PC-9 (cell line): ENCODE measurements at regions not wholly inside any gene's neighbourhood (a gene's known extent, or its start where the extent isn't known, plus 50 kb on each side); places are given as distances from the start of the nearest gene placed in this dataset.

Experiments
- BruUV-seq: library from RNA; stranded (reverse); fragments of 400-500 nt; replicated peaks from 2 replicates; lab custom pipeline; 2021; lab: Mats Ljungman, UMichigan
- CTCF ChIA-PET: fragments of 300-600 bp; sonication (Branson Sonifier 250); formaldehyde crosslinking; loops from one replicate; lab custom pipeline; 2022; ENCODE audit warnings: antibody characterized with exemption; lab: Charles Lee
- POLR2A ChIA-PET: fragments of 300-600 bp; sonication (Branson Sonifier 250); formaldehyde crosslinking; loops from one replicate; lab custom pipeline; 2022; ENCODE audit warnings: antibody characterized with exemption; ENCODE audit not compliant: unreplicated experiment; lab: Charles Lee
- DNase-seq, 2 experiments: peaks; one replicate each; pipeline versions ENCODE4 v3.0.0 to v3.0.0-alpha.2; 2015 to 2022; ENCODE audit warnings: mixed read lengths in 1 of 2
- H2AFZ ChIP-seq: fragments of 200-600 bp; sonication (generic); 2 replicates; pipeline ENCODE4 v1.8.1; 2017; ENCODE audit warnings: antibody characterized with exemption
- H3F3A ChIP-seq: fragments of 200-600 bp; sonication (generic); 2 replicates; pipeline ENCODE4 v1.8.1; 2017; ENCODE audit warnings: antibody characterized with exemption, mild to moderate bottlenecking, low read depth; ENCODE audit not compliant: insufficient read depth
- H3K27ac ChIP-seq: fragments of 200-600 bp; sonication (generic); 2 replicates; pipeline ENCODE4 v1.6.1; 2016; ENCODE audit warnings: mixed run types
- H3K27me3 ChIP-seq: fragments of 200-600 bp; sonication (generic); 2 replicates; pipeline ENCODE4 v1.6.1; 2016; ENCODE audit warnings: low read depth, mixed run types; ENCODE audit not compliant: insufficient read depth
- H3K36me3 ChIP-seq: fragments of 200-600 bp; sonication (generic); 2 replicates; pipeline ENCODE4 v1.6.1; 2016; ENCODE audit warnings: low read depth, mixed run types
- H3K4me1 ChIP-seq: fragments of 200-600 bp; sonication (generic); replicated peaks from 2 replicates; pipeline ENCODE4 v1.6.1; 2016; ENCODE audit warnings: mixed run types; ENCODE audit not compliant: insufficient read depth
- H3K4me2 ChIP-seq: fragments of 200-600 bp; sonication (generic); 2 replicates; pipeline ENCODE4 v1.6.1; 2017; ENCODE audit warnings: mixed run types
- H3K4me3 ChIP-seq: fragments of 200-600 bp; sonication (generic); 2 replicates; pipeline ENCODE4 v1.6.1; 2016; ENCODE audit warnings: mixed run types
- H3K79me2 ChIP-seq: fragments of 200-600 bp; sonication (generic); 2 replicates; pipeline ENCODE4 v1.6.1; 2017; ENCODE audit warnings: low read depth, mixed run types
- H3K9me2 ChIP-seq: fragments of 200-600 bp; sonication (generic); 2 replicates; pipeline ENCODE4 v1.8.1; 2017; ENCODE audit warnings: mild to moderate bottlenecking; ENCODE audit not compliant: insufficient read depth
- H3K9me3 ChIP-seq: fragments of 200-600 bp; sonication (generic); 2 replicates; pipeline ENCODE4 v1.8.1; 2016; ENCODE audit warnings: low read depth; ENCODE audit not compliant: insufficient read depth
- H4K20me1 ChIP-seq: fragments of 200-600 bp; sonication (generic); 2 replicates; pipeline ENCODE4 v1.8.1; 2017; ENCODE audit not compliant: insufficient read depth
- CTCF ChIP-seq: fragments of 200-600 bp; sonication (generic); conservative IDR thresholded peaks from 2 replicates; pipeline ENCODE4 v1.6.1; 2017; ENCODE audit warnings: mixed run types, antibody characterized with exemption, mild to moderate bottlenecking, moderate library complexity
- EZH2 ChIP-seq: fragments of 200-600 bp; sonication (generic); IDR thresholded peaks from 2 replicates; pipeline ENCODE4 v1.8.0; 2017; ENCODE audit warnings: antibody characterized with exemption, low read depth
- intact Hi-C: fragments of 100-400 bp; cut with micrococcal nuclease; formaldehyde crosslinking; loops from one replicate; pipeline ENCODE4 v1.10.0; 2022; ENCODE audit not compliant: unreplicated experiment

DNA sequence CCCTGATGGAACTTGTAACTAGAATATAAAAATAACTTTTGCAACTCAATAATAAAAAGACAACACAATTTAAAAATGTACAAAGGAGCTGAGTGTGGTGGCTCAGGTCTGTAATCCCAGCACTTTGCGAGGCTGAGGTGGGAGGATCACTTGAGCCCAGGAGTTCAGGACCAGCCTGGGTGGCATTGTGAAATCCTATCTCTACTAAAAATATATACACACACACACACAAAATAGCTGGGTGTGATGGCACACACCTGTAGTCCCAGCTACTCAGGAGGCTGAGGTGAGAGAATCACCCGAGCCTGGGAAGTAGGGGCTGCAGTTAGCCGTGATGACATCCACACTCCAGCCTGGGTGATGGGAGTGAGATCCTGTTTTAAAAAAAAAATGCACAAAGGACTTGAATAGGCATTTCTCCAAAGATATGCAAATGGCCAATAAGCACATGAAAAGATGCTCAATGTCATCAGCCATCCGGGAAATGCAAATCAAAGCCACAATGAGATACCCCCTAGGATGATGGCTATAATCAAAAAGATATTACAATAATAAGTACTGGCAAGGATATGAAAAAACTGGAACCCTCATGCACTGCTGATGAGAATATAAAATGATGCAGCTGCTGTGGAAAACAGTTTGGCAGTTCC, 59.8 kb upstream of the SEPTIN5 start:
- BruUV-seq, result no TSS peak
- Histone ChIP-seq H3K4me3 (no peak overlapping the region), H3K27ac (no peak overlapping the region), H3F3A (no peaks in the 10 kb centered on the region), H3K36me3 (no peaks in the 10 kb centered on the region), H3K4me1 (no peaks in the 10 kb centered on the region), H3K4me2 (no peak overlapping the region), H2AFZ (no peak overlapping the region), H3K9me2 (no peaks in the 10 kb centered on the region), H4K20me1 (no peaks in the 10 kb centered on the region), H3K9me3 (no peaks in the 10 kb centered on the region), H3K27me3 (no peaks in the 10 kb centered on the region), H3K79me2 (no peaks in the 10 kb centered on the region)
- TF ChIP-seq CTCF (no peak), EZH2 (no peak)
- no peak for DNase-seq
- POLR2A ChIA-PET, result no interaction called here
- CTCF ChIA-PET, result no interaction called here
- intact Hi-C loops, result no loop called here

DNA sequence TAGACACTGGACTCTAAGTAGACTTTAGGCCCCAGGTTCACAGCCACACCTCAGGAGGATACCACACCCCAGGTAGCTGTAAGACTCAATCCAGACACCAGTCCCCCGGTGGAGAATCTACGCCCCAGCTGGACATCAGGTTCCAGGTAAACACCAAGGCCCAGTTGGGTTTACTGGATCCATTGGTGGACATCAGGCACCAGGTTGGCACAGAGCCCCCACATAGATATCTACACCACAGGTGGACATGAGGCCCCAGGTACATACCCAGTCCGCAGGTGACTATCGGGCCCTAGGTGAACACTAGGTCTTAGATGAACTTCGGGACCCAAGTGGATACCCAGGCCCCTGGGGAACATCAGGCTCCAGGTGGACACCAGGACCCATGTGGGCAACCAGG, 58.9 kb upstream of the SEPTIN5 start:
- intact Hi-C loops, result no loop called here
- Histone ChIP-seq H3K9me2 (no peaks in the 10 kb centered on the region), H4K20me1 (no peaks in the 10 kb centered on the region), H3K9me3 (no peaks in the 10 kb centered on the region), H2AFZ (no peak overlapping the region), H3K4me2 (no peak overlapping the region), H3K79me2 (no peaks in the 10 kb centered on the region), H3F3A (no peaks in the 10 kb centered on the region), H3K4me3 (no peak overlapping the region), H3K4me1 (no peaks in the 10 kb centered on the region), H3K27ac (no peak overlapping the region), H3K27me3 (no peaks in the 10 kb centered on the region), H3K36me3 (no peaks in the 10 kb centered on the region)
- no TSS peak for BruUV-seq
- DNase-seq, result no peak
- POLR2A ChIA-PET, result no interaction called here
- CTCF ChIA-PET, result no interaction called here
- TF ChIP-seq EZH2 (no peak), CTCF (no peak)

- POLR2A ChIA-PET, result no interaction called here
- H3K36me3 ChIP-seq, result no peaks in the 10 kb centered on the region
- no peak for DNase-seq
- H3K4me1 ChIP-seq, result no peaks in the 10 kb centered on the region
- H2AFZ ChIP-seq, result no peak overlapping the region
- TF ChIP-seq EZH2 (no peak), CTCF (no peak)
- H3K27me3 ChIP-seq, result no peaks in the 10 kb centered on the region
- intact Hi-C loops, result no loop called here
- no peak overlapping the region for H3K4me2 ChIP-seq
- BruUV-seq, result no TSS peak
- H3K27ac ChIP-seq, result no peak overlapping the region
- H3K79me2 ChIP-seq, result no peaks in the 10 kb centered on the region
- H3K4me3 ChIP-seq, result no peak overlapping the region
- no peaks in the 10 kb centered on the region for H4K20me1 ChIP-seq
- H3K9me3 ChIP-seq, result no peaks in the 10 kb centered on the region
- CTCF ChIA-PET, result no interaction called here
- H3F3A ChIP-seq, result no peaks in the 10 kb centered on the region
- no peaks in the 10 kb centered on the region for H3K9me2 ChIP-seq
Observed at GRCh38 chr22:19656541-19657251, 57.6 kb upstream of the SEPTIN5 start.
